Effector memory CD8-positive, alpha-beta T cell (primary cell): ENCODE measurements at regions not wholly inside any gene's neighbourhood (a gene's known extent, or its start where the extent isn't known, plus 50 kb on each side); places are given as distances from the start of the nearest gene placed in this dataset.

Source experiments
- ATAC-seq: fragments of 150-1000 bp; cut with Tn5 transposase; replicated peaks from 2 replicates; pipeline ENCODE4 v1.10.0; 2021; ENCODE audit warnings: mild to moderate bottlenecking, moderate library complexity
- DNase-seq, 3 experiments: peaks; one replicate each; pipeline ENCODE4 v3.0.0; 2021
- H3K27ac Mint-ChIP-seq, 2 donors: one replicate each; pipeline ENCODE4 v1.8.0; 2022; ENCODE audit warnings: mild to moderate bottlenecking in 2 of 2, mixed read lengths in 2 of 2, moderate library complexity in 2 of 2
- H3K27me3 Mint-ChIP-seq, 2 donors: one replicate each; pipeline ENCODE4 v1.8.0; 2022; ENCODE audit warnings: mixed read lengths in 2 of 2
- H3K36me3 Mint-ChIP-seq: one replicate; pipeline ENCODE4 v1.8.0; 2022; ENCODE audit warnings: mild to moderate bottlenecking, moderate library complexity, mixed read lengths; ENCODE audit not compliant: insufficient read depth
- H3K4me1 Mint-ChIP-seq, 2 donors: one replicate each; pipeline ENCODE4 v1.8.0; 2022; ENCODE audit warnings: low read depth in 2 of 2, mixed read lengths in 2 of 2
- H3K4me3 Mint-ChIP-seq, 2 donors: one replicate each; pipeline ENCODE4 v1.8.0; 2022; ENCODE audit warnings: mild to moderate bottlenecking in 2 of 2, mixed read lengths in 2 of 2, moderate library complexity in 2 of 2
- H3K9me3 Mint-ChIP-seq, 2 donors: one replicate each; pipeline ENCODE4 v1.8.0; 2022; ENCODE audit warnings: mixed read lengths in 2 of 2

DNA sequence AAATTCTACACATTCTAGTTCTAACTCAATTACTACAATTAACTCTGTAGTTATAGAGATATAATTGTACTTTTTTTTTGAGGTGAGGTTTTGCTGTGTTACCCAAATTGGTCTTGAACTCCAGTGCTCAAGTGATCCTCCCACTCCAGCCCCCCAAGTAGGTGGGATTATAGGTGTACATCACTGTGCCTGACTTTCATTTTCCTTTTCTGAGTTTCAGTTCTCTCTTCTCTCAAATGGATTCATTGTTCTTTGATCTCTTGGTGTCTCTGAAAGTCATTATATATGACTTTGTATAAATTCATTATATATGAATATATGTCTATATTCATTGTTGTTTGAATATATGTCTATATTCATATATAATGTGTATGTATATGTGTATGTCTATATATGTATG lies 74.0 kb upstream of the GALNT2 start:
- no peak for DNase-seq
- H3K27me3 Mint-ChIP-seq = peaks cover 16 to 19% of the 10 kb centered on the region in 2 donors
- no peak overlapping the region for H3K27ac Mint-ChIP-seq
- no peaks in the 10 kb centered on the region for H3K9me3 Mint-ChIP-seq
- no peaks in the 10 kb centered on the region for H3K4me1 Mint-ChIP-seq
- H3K4me3 Mint-ChIP-seq = no peak overlapping the region
- no peaks in the 10 kb centered on the region for H3K36me3 Mint-ChIP-seq
- no peak for ATAC-seq

DNA sequence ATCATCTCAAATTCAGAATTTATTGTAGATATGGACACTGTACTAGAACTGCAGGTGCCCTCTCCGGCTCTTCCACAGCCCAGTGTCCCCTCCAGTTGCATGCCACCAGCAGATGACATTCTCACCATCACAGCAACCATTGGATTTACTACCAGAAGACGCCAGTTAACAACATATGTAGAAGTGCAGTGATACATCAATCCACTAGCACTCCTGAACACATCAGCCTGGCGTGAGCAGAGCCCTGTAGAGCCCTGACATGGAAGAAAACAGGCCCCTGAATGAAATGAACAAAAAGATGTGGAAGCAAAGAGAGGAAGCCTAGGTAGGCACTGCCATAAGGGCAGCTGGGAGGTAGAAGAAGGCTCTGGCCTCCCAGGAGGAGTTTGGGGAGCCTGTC lies 73.1 kb upstream of the GALNT2 start:
- ATAC-seq = no peak
- Mint-ChIP-seq H3K9me3 (no peaks in the 10 kb centered on the region), H3K36me3 (no peaks in the 10 kb centered on the region), H3K27me3 (peaks cover 10 to 11% of the 10 kb centered on the region in 2 donors), H3K4me1 (no peaks in the 10 kb centered on the region), H3K27ac (no peak overlapping the region), H3K4me3 (no peak overlapping the region)
- DNase-seq = no peak

DNA sequence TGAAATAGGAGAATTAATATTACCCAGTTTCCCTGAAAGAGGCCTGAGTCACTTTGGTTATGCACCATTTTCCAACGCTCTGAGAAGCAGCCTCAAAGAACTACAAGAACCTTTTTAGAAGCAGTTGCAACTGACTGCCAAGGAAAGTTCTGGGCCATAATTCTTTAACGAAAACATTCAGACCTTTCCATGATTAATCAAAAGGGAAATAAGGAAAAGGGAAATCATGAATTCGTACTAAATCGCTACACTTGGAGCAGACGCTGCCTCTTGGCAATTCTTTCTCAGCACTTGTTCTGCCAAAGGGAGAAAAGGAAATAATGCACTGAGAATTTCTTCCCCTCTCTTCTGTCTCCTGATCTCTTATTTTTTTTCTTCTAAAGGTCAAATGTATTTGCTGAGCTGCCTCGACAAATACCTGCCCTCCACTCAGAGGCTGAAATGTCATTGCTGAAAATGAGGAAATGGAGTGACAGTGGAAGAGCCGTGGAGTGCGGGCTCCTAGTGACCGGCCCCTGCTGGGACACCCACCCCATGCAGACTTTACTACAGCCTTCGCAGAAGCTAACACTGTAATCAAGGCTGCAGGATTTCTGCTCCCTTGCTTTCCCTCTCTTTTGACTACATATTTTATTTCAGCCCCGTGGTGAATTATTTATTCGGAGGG lies 67.9 kb upstream of the GALNT2 start:
- no peaks in the 10 kb centered on the region for H3K4me1 Mint-ChIP-seq
- H3K4me3 Mint-ChIP-seq = no peak overlapping the region
- ATAC-seq (no peak), DNase-seq (no peak)
- H3K27ac Mint-ChIP-seq = no peak overlapping the region
- H3K36me3 Mint-ChIP-seq = no peaks in the 10 kb centered on the region
- H3K9me3 Mint-ChIP-seq = no peaks in the 10 kb centered on the region
- peaks cover 6 to 41% of the 10 kb centered on the region in 2 donors for H3K27me3 Mint-ChIP-seq

DNA sequence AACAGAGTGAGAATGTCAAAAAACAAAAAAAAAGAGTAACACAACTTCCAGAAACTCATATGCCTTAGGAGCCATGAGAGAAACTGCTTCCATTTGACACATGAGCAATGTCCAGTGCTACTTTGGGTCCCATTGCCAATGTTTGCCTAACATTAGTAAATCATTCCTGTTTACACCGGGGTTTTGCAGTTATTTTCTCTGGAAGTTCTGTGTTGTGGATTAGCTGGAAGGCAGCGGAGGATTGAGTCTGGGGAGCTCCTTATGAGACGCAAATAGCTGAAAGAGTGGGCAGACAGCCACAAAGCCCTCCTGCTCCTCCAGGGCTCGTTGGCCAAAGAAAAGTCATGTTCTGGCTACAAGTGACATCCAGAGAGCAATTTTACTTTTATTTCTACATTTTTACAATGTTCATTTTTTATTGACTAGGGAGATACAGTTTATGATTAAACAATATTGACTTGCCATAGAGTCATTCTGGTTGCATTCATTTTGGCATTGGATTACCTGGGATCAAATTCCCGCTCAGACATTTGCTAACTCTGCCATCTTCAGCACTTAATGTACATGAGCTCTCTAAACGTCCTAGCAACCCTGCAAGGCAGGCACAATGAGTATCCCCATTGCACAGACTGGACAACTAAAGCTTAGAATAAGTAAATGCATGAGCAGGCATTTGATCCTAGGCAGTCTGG lies 66.4 kb upstream of the GALNT2 start:
- no peaks in the 10 kb centered on the region for H3K4me1 Mint-ChIP-seq
- no peak for DNase-seq
- no peak overlapping the region for H3K4me3 Mint-ChIP-seq
- H3K9me3 Mint-ChIP-seq = no peaks in the 10 kb centered on the region
- ATAC-seq = no peak
- H3K27ac Mint-ChIP-seq = no peak overlapping the region
- no peaks in the 10 kb centered on the region for H3K36me3 Mint-ChIP-seq
- peaks cover 14 to 52% of the 10 kb centered on the region in 2 donors for H3K27me3 Mint-ChIP-seq

DNA sequence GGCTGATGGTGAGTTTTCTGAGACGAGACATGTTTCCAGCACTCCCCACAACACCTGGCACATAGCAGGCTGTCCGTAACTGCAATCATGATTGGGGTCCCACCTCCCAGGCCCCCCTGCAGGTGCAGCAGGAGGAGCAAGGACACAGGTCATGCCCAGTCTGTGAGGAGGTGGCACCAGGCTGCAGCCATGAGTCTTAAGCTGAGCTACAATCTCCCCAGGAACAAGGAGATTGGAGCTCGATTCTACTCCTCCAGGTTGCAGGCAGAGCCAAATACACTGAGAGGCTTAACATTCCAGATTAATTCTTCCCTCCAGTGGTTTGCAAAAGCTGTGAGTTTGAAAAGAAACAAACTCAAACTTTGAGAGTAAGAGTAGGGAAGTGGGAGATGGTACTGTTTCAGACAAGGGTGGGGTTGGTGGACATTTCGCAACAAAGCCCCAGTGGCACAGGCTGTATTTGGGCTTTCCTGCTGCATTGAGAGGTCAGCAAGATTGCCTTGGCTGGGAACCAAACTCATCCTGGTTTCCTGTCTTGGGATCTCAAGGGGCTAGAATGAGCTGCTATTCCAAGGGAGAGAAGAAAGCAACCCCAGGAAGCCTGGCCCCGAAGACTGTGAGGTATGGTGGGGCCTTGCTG lies 64.8 kb upstream of the GALNT2 start:
- H3K4me1 Mint-ChIP-seq = no peaks in the 10 kb centered on the region
- H3K36me3 Mint-ChIP-seq = no peaks in the 10 kb centered on the region
- DNase-seq = no peak
- no peak for ATAC-seq
- H3K27ac Mint-ChIP-seq = no peak overlapping the region
- no peak overlapping the region for H3K4me3 Mint-ChIP-seq
- peaks cover 26 to 69% of the 10 kb centered on the region in 2 donors for H3K27me3 Mint-ChIP-seq
- H3K9me3 Mint-ChIP-seq = no peaks in the 10 kb centered on the region

DNA sequence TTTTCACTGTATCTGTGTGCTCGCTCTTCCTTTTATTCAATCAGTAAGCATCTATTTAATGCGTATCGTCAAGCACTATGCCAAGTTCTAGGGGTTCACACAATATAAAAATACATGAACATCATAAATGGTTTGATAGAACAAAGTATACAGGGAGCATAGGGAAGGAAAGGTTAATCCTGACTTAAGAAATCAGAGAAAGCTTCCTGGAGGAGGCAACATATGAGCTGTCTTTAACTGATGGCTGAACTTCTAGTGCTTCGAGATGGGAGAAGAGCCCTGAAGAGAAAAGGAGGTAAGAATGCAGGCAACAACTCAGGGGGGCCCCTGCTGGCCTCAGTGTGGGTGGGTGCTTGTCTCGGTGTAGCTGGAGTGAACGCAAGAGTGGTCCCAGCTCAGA lies 63.6 kb upstream of the GALNT2 start:
- no peak for ATAC-seq

DNA sequence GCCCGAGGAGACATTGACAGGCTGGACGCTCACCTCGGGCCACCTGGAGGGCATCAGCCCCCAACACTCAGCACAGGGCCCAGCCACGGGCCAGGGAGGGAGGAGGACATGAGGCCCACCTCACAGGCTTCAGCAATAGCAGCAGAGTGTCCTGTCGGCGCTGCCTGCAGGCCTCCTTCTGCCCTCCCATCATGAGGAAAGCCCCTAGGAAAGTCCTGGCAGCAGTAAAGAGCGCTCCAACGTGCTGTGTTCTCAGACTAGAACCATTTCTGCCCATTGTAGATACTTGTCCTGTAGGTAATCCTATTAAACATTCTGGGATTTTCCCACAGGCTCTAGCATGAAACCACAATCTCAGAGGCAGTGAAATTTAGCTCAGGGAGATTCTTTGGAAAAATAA lies 62.0 kb upstream of the GALNT2 start:
- ATAC-seq (no peak), DNase-seq (no peak)
- no peaks in the 10 kb centered on the region for H3K9me3 Mint-ChIP-seq
- H3K36me3 Mint-ChIP-seq = no peaks in the 10 kb centered on the region
- no peak overlapping the region for H3K27ac Mint-ChIP-seq
- no peak overlapping the region for H3K4me3 Mint-ChIP-seq
- H3K27me3 Mint-ChIP-seq = peaks cover 32 to 80% of the 10 kb centered on the region in 2 donors
- no peaks in the 10 kb centered on the region for H3K4me1 Mint-ChIP-seq

More for the DNA sequence above, 63.6 kb upstream of the GALNT2 start:
- Mint-ChIP-seq H3K9me3 (no peaks in the 10 kb centered on the region), H3K27me3 (peaks cover 32 to 79% of the 10 kb centered on the region in 2 donors), H3K27ac (no peak overlapping the region), H3K36me3 (no peaks in the 10 kb centered on the region), H3K4me3 (no peak overlapping the region), H3K4me1 (no peaks in the 10 kb centered on the region)
- no peak for DNase-seq

DNA sequence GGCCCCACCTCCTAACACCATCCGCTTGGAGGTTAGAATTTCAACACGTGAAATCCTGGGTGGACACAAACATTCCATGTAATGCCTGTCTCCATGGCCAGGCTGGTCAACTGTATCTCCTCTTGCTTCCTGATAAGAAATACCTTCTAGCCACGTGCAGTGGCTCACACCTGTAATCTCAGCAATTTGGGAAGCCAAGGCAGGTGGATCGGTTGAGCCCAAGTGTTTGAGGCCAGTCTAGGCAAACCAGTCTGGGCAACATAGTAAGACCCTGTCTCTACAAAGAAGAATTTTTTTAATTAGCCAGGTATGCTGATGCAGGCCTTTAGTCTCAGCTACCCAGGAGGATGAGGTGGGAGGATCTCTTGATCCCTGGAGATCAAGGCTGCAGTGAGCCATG lies 58.3 kb upstream of the GALNT2 start:
- H3K4me3 Mint-ChIP-seq = no peak overlapping the region
- ATAC-seq (no peak), DNase-seq (no peak)
- H3K9me3 Mint-ChIP-seq = no peaks in the 10 kb centered on the region
- H3K27me3 Mint-ChIP-seq = peaks cover 31 to 58% of the 10 kb centered on the region in 2 donors
- no peaks in the 10 kb centered on the region for H3K4me1 Mint-ChIP-seq
- no peaks in the 10 kb centered on the region for H3K36me3 Mint-ChIP-seq
- no peak overlapping the region for H3K27ac Mint-ChIP-seq

DNA sequence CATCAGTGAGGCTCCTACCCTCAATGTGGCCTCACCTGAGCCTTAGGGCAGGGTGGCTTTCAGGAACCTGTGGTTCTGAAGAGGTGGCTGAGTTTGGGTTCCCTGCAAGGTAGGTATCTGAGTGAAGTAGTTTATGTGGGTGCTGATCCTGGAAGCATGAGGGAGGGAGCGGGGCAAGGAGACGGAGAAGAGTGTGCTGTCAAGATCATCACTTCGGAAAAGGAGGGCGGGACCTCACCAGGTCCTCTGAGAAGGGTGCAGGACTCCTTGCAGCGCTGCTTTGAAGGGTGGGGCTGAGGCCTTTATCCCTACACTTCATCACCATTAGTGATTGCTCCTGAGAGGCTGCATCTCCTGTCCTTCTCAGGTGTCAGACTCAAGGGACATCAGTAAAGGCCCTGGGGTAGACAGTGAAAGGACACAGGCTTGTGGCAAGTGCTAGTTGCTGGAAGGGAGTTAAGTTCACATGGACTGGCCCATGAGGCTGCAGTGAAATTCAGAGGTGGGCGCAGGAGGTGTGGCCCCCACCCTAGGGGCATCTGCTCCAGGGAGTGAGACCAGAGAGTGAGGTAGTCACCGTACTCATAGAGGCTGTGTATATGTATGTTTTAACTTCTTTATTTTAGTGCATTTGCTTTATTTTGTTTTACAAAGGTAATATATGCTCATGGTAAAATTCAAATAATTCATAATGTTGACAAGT lies 57.3 kb upstream of the GALNT2 start:
- H3K4me1 Mint-ChIP-seq = no peaks in the 10 kb centered on the region
- DNase-seq (no peak), ATAC-seq (no peak)
- no peak overlapping the region for H3K4me3 Mint-ChIP-seq
- no peaks in the 10 kb centered on the region for H3K36me3 Mint-ChIP-seq
- H3K27me3 Mint-ChIP-seq = peaks cover 20 to 47% of the 10 kb centered on the region in 2 donors
- H3K27ac Mint-ChIP-seq = no peak overlapping the region
- no peaks in the 10 kb centered on the region for H3K9me3 Mint-ChIP-seq

DNA sequence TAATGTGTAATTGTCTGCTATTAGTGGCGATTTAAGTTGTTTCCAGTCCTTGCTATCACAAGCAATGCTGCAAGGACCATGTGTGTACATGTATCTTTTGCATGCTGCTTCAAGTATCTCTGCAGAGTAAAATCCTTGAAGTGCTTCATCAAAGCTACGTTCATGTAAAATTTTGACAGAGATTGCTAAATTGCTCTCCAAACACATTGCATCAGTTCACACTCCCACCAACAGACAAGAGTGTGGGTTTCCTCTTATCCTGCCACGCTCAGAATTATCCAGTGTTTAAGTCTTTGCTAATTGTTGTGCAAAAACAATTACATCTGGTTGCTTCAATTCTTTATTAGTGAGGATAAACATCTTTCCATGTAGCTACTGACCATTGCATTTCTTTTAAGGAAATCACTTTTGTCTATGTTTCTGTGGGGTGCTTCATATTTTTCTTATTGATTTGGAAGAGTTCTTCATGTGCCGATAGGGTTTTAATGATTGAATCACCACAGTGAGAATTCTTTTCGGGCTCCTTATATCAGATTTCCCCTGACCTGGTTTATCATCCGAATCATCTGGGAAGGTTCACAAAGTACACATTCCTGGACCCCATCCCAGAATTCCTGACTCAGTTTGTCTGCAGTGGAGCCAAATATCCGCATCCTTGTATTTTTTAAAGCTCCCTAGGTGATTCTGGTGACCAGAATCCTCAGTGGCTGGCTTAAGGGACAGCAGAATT lies 56.3 kb upstream of the GALNT2 start:
- peaks cover 18 to 39% of the 10 kb centered on the region in 2 donors for H3K27me3 Mint-ChIP-seq
- H3K4me3 Mint-ChIP-seq = no peak overlapping the region
- H3K27ac Mint-ChIP-seq = no peak overlapping the region
- H3K36me3 Mint-ChIP-seq = no peaks in the 10 kb centered on the region
- no peaks in the 10 kb centered on the region for H3K9me3 Mint-ChIP-seq
- H3K4me1 Mint-ChIP-seq = no peaks in the 10 kb centered on the region
- ATAC-seq = no peak
- no peak for DNase-seq

DNA sequence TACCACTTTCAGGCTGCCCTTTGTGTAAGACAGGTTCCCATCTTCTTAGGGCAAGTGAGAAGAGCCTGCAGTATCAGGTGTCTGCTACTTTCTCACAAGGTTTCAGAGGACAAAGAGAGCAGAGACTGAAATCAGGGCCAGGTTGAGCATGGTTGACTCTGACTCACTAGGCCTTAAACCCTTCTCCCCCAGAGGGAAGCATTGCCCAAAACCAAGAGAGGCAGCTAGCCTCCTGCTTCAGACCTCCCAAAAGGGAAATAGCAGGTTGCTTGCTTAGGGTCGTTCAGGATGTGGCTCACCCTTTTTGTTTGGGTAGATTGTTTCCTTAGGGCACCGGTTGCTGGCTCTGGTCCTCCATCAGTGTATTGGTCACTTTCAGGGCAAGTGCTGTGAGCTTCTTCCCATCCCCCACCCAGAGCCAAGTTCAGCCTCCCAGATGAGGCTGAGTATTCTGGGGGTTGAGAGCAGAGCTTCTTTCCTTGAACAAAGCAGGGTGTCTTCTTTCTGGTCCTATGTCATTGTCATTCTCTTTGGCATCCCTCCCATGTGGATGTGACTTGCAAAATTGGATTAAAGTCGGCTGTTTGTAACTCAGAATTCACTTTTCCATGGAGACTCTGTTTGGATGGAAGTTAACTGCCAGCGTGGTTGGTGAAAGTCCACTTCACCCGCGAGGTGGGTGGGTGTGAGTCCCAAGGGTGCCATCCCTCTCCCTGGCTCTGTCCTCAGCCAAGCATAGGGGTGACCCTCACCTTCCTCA lies 55.5 kb upstream of the GALNT2 start:
- Mint-ChIP-seq H3K36me3 (no peaks in the 10 kb centered on the region), H3K9me3 (no peaks in the 10 kb centered on the region), H3K4me1 (no peaks in the 10 kb centered on the region), H3K4me3 (no peak overlapping the region), H3K27me3 (peaks cover 14 to 31% of the 10 kb centered on the region in 2 donors), H3K27ac (no peak overlapping the region)
- no peak for ATAC-seq
- no peak for DNase-seq

DNA sequence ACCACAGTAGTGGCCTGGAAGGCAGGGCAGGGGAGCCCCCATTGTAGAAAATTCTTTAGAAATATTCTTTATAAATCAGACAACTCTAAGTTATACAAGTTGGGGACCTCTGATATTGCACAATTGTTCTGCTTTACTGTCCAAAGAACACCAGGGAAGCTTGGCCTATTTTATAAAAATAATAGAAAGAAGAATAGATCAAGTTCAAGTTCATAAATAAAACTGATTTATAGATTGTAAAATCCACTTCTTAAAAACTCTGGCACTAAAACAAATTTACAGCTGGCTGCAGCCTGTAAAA lies 55.0 kb upstream of the GALNT2 start:
- Mint-ChIP-seq H3K4me3 (no peak overlapping the region), H3K27ac (no peak overlapping the region), H3K36me3 (no peaks in the 10 kb centered on the region), H3K4me1 (no peaks in the 10 kb centered on the region), H3K9me3 (no peaks in the 10 kb centered on the region), H3K27me3 (peaks cover 9 to 26% of the 10 kb centered on the region in 2 donors)
- DNase-seq (no peak), ATAC-seq (no peak)

DNA sequence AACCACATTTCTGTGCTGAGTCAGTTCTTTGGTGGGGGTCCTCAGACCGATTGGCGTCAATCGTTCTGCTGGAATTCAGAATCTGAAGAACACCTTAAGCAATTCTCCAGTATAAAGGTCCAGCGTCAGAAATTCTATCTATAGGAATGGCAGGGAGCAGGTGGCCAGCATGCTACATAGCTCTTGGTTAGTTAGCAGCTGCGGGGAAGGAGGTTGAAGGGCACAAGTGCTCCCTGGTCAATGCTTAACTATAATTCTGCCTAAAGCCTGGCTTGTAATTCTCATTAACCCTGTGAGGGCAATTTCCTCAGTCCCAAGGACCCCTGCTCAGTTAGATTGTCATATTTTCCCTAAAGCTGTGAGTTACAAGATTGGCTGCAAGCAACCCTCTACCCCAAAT lies 54.3 kb upstream of the GALNT2 start:
- ATAC-seq = no peak
- Mint-ChIP-seq H3K4me3 (no peak overlapping the region), H3K4me1 (no peaks in the 10 kb centered on the region), H3K36me3 (no peaks in the 10 kb centered on the region), H3K27ac (no peak overlapping the region), H3K9me3 (no peaks in the 10 kb centered on the region), H3K27me3 (peaks cover 2 to 19% of the 10 kb centered on the region in 2 donors)
- DNase-seq = no peak
